ENCODE measurements at regions not wholly inside any gene's neighbourhood (a gene's known extent, or its start where the extent isn't known, plus 50 kb on each side); places are given as distances from the start of the nearest gene placed in this dataset.

DNA sequence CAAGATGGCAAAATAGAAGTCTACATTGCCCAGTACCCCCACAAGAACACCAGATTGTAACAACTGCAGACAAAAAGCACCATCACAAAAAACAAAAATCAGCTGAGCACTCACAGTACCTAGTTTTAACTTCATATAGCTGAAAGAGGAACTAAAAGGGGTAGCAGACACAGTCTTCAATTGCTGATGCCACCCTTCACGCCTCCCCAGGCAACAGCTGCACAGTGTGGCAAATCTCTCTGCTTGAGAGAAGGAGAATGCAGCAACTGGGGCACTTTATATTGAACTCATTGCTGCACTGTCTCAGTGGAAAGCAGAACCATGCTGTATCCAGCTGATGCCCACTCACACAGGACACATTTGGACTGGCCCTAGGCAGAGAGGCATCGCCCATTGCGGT, 2714.5 kb upstream of the PCDH20 start:
- no peak overlapping the region for H2BK12ac ChIP-seq (ENCODE audit: insufficient read length, low read depth, low read length)
- no peaks in the 10 kb centered on the region for H3K23me2 ChIP-seq (ENCODE audit: insufficient read length, low read depth, low read length, poor library complexity, severe bottlenecking)
- H3K27ac Mint-ChIP-seq: peak overlapping the region in 1 of 3 experiments; percentile 95; a peak in 2 of 7 replicates
- no peak overlapping the region for H3K27ac ChIP-seq (ENCODE audit: insufficient read length, low read depth, low read length)
- H3K27me3 Mint-ChIP-seq (ENCODE audit: low read depth): no peaks in the 10 kb centered on the region
- no peak overlapping the region for H3K4ac ChIP-seq (ENCODE audit: low read depth, low read length)
- H3K79me2 ChIP-seq (ENCODE audit: insufficient read depth, low read length): no peaks in the 10 kb centered on the region
- DNase-seq: peak; percentile 13
- H3K9ac ChIP-seq (ENCODE audit: extremely low read depth, insufficient read length, low read length): no peak overlapping the region
- no peak overlapping the region for H4K91ac ChIP-seq (ENCODE audit: insufficient read length, low read depth, low read length)
- H2BK5ac ChIP-seq (ENCODE audit: insufficient read length, low read length): no peak overlapping the region
- H3K9me3 Mint-ChIP-seq: no peaks in the 10 kb centered on the region; a peak in 1 of 5 replicates
- no peak overlapping the region for H3K4me3 Mint-ChIP-seq
- H3K14ac ChIP-seq (ENCODE audit: insufficient read depth, low read length): no peak overlapping the region
- H2BK120ac ChIP-seq (ENCODE audit: low read depth, low read length, poor library complexity, severe bottlenecking): no peak overlapping the region
- H3K36me3 Mint-ChIP-seq (ENCODE audit: insufficient read depth in 1 of 3, low read depth in 3 of 3): no peaks in the 10 kb centered on the region
- H2BK20ac ChIP-seq (ENCODE audit: low read depth, low read length, poor library complexity, severe bottlenecking): no peak overlapping the region
- H3K18ac ChIP-seq (ENCODE audit: insufficient read length, low read depth, low read length): no peak overlapping the region
- H3K56ac ChIP-seq (ENCODE audit: insufficient read length, low read depth, low read length): no peak overlapping the region
- no peak overlapping the region for H4K8ac ChIP-seq (replicated peaks; ENCODE audit: insufficient read length, low read depth, low read length)
- no peaks in the 10 kb centered on the region for H3K79me1 ChIP-seq (ENCODE audit: insufficient read depth, low read depth, low read length, poor library complexity, severe bottlenecking)
- H3K4me1 Mint-ChIP-seq: no peaks in the 10 kb centered on the region
- no peak overlapping the region for H4K5ac ChIP-seq (ENCODE audit: insufficient read length, low read depth, low read length)
- TF ChIP-seq, protein P1, sequence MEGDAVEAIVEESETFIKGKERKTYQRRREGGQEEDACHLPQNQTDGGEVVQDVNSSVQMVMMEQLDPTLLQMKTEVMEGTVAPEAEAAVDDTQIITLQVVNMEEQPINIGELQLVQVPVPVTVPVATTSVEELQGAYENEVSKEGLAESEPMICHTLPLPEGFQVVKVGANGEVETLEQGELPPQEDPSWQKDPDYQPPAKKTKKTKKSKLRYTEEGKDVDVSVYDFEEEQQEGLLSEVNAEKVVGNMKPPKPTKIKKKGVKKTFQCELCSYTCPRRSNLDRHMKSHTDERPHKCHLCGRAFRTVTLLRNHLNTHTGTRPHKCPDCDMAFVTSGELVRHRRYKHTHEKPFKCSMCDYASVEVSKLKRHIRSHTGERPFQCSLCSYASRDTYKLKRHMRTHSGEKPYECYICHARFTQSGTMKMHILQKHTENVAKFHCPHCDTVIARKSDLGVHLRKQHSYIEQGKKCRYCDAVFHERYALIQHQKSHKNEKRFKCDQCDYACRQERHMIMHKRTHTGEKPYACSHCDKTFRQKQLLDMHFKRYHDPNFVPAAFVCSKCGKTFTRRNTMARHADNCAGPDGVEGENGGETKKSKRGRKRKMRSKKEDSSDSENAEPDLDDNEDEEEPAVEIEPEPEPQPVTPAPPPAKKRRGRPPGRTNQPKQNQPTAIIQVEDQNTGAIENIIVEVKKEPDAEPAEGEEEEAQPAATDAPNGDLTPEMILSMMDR (conservative IDR thresholded peaks at IDR 0.05): no peak
- no peaks in the 10 kb centered on the region for H3K4me1 ChIP-seq (ENCODE audit: insufficient read depth, low read length)
- H2AFZ ChIP-seq (ENCODE audit: low read length): no peak overlapping the region
- H3K23ac ChIP-seq (ENCODE audit: insufficient read length, low read depth, low read length): no peak overlapping the region
- H3T11ph ChIP-seq (ENCODE audit: low read length): no peak overlapping the region
- H3K9me3 ChIP-seq (ENCODE audit: control insufficient read depth, low read depth, low read length): no peaks in the 10 kb centered on the region
- no peak overlapping the region for H2BK15ac ChIP-seq (ENCODE audit: low read depth, low read length)
- no peak overlapping the region for H3K4me2 ChIP-seq (ENCODE audit: insufficient read depth, insufficient read length, low read length)
- H2AK5ac ChIP-seq (ENCODE audit: insufficient read length, low read length): no peak overlapping the region
- H3K27me3 ChIP-seq (ENCODE audit: insufficient read depth, low read length): no peaks in the 10 kb centered on the region
- no CpG with 5 or more reads among the region's 3 CpGs for WGBS (ENCODE audit: extremely low coverage, insufficient read length, low lambda C conversion rate)
- H4K20me1 ChIP-seq (ENCODE audit: control insufficient read depth, insufficient read depth, insufficient read length): peaks cover 3% of the 10 kb centered on the region
